NCI-H2171 treated with DMSO at 0.1 percent for 48 hours (cell line): ENCODE measurements at regions not wholly inside any gene's neighbourhood (a gene's known extent, or its start where the extent isn't known, plus 50 kb on each side); places are given as distances from the start of the nearest gene placed in this dataset.
"Not testable (repeated sequence)": the region's sequence is repeated elsewhere in the genome, so short reads cannot be mapped to it uniquely, and the experiment has no call there.

Experiments
- DNase-seq: peaks from one replicate; lab custom pipeline; 2025; lab: John Stamatoyannopoulos, UW

DNA sequence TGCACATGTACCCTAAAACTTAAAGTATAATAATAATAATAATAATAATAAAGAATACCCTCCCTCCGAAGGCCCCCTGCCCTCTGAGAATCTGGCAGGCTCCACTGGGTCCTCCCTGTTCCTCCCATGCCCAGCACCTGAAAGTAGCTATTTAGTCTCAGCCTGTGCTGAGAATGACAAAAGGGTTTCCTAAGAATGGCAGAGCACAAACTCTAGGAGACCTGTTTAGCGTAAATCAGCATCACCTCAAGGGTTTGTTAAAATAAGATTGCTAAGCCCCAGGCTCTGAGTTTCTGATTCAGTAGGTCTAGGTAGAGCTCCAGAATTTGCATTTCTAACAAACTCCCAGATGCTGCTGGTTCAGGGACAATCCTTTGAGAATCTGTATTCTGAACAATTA, 606.8 kb upstream of the CDH11 start:
- DNase-seq = no peak

DNA sequence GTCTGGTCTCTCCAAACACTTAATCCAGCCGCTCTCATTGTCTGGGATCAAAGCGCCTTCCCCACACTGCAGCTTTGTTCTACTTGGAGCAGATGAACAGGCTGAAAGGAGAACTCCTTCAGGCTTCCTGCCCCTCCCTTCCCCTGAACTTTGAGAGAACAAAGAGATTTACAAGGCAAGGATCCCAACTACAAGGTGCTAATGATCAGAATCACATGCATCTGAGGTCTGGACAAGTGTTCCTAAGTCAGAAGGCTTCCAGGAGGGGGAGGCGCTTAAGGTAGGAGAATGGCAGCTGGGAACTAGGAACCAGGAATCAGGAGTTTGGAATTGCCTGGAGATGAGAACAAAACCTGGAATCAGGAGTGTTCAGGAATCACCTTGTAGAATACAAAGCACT, 606.3 kb upstream of the CDH11 start:
- DNase-seq = no peak

DNA sequence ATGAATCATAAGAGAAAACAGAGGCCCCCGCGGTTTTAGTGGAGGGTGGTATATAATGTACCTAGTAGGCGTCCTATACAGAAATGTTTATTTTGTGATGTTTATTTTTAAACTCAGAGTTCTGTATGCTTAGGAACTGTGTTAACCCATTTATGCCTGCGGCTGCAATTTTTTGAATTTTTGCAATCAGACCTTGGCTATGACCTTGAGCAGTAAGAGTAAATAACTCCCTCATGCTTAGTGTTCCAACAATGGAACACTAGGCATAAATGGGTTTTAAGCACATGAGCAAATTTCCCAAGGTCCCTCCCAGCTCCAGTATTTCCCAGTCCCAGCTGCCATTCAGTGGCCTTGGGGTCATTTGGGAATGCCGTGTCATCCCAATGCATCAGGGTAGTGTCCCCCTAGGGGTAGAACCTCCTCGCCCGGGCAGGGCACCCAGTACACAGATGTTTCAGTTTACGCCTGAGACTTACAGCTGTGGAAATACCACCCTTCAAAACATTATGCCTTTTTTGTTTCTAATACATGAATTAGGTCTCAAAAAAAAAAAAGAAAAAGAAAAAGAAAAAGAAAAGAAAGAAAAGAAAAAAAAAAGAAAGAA, 605.8 kb upstream of the CDH11 start:
- DNase-seq = no peak

DNA sequence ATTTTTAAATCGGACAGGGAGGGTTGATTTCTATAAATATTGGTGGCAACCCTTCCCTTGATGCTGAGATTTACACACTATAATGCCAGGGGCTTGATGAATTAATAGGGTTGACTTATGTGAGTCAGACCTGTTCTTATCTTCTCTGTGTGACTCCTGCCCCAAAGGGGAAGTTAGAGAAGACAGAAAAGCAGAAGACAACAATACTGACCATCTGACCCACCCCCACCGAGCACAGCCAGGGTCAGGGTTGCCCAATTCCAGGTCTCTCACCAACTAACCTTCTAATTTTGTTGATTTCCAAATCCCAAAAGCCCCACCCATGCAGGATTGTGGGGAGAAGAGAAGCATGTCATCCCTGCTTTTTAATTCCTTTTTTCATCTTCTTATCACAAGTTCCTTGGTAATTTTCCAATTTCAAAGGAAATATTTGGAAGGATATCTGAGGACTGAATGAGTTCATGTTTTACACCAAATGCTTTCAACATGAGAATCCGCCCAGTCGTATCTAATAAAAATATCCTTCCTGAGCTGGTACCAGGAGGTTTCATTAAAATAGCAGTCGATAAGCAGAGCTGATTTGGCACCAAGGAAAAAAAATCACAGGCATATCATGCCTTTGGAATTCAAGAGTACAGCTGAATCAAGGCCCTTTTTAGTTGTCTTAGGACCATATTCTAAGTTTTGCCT, 603.4 kb upstream of the CDH11 start:
- DNase-seq = no peak

DNA sequence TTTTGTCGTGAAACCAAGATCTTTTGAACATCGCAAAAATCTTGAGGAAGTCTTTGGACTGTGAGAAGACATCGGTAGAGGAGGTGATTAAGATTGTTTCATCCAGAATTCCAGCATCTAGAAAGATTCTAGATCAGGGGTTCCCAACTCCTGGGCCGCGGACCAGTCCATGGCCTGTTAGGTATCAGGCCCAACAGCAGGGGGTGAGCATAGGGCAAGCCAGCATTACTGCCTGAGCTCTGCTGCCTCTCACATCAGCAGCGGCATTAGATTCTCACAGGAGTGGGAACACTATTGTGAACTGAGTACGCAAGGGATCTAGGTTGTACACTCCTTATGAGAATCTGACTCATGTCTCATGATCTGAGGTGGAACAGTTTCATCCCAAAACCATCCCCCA, 600.6 kb upstream of the CDH11 start:
- no peak for DNase-seq

DNA sequence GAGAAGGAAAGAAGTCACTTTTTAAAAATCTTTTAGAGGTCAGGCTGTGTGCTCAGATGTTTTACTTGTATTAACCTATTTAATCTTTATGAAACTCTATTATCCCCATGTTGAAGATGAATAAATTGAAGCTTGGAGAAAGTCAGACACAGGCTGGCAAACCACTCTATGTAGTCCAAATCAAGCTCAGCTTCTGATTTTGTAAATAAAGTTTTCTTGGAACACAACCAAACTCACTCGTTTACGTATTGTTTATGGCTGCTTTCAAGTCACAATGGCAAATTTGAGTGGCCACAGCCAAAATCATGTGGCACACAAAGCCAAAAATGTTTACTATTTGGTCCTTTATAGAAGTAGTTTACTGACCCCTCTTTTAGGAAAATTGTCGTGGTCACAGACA, 596.0 kb upstream of the CDH11 start:
- no peak for DNase-seq

DNA sequence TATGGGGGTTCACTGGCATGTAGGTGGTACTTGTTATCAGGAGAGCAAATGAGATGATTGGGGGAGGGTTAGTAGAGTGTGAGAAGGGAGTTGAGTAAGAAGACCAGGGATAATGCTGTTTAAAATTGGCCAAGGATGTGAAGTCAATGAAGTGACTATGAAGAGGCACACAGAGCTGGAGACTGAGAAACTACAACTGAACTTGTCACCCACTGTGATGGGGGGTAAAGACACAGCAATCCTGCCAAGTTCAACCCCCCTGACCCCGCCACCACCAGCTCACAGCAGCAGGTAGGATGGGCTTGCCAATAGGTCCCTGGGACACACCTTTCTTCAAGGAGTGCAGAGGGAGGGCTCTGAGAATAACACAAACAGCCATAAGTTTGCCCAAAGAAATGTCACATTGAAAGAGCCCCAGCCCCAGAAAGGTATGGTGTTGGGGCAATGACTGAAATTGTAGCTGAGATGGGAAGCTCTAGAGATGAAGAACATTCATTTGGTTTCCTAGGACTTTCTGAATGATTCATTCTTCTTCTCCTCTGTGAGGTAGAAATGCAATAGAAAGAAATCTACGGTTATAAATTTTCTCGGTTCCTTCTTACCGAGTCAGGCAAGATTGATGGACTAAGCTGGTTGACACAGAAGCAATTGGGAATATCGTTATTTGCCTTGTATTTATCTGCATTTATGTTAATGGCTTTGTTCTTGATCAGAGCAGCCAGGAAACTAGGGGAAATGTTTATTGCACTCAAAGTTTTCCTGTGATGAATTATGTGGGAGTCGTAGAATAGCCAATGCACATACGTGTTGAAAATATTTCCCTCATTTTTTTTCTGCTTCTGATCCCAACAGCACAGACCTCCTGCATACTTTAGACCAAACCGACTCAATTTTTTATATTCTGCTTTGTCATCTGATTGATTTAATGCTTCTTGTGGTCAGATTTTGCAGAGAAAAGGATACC, 595.2 kb upstream of the CDH11 start:
- no peak for DNase-seq

DNA sequence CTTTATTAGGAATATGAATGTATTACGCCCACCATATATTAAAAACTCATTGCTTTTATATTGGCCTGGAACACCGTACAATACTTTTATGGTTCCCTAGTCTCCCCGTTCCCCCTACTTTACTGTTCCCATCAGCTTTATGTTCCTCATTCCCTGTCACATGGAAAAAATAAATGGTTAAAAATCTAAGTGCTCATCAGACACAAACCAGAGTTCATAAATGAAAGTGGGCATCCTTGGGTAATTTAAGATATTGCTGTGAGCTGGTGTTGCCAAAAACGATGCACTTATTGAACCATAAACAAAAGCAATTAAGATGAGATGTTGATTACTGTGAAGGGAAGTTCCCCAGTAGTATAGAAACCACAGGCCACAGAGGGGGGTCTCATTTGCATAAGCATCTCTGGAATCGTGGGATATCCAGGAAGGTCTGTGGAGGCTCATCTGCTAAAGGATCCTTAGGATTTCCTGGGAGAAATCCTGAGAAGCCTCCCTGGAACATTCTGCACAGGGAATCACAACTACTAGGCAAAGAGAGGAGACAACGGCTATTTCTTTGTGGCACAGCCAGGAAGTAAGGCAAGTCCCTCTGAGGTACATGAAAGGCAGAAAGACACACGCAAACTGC, 591.4 kb upstream of the CDH11 start:
- DNase-seq = no peak

DNA sequence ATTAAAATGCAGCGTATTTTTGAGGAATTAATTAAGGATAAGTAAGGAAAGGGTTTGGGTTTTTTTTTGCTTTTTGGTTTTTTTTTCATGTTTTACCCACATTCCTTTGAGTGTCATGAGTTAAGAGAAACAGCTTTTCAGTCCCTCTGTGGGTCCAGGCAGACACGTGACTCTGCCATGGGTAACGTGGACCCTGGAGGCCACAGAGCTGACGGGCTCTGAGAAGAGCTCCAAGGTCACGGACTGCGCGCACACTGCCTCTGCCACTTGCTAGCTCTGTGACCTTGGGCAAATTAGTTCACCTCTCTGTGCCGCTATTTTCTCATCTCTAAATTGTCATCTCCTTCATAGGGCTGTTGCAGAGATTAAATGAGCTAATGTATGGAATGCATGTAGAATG, 588.2 kb upstream of the CDH11 start:
- no peak for DNase-seq

DNA sequence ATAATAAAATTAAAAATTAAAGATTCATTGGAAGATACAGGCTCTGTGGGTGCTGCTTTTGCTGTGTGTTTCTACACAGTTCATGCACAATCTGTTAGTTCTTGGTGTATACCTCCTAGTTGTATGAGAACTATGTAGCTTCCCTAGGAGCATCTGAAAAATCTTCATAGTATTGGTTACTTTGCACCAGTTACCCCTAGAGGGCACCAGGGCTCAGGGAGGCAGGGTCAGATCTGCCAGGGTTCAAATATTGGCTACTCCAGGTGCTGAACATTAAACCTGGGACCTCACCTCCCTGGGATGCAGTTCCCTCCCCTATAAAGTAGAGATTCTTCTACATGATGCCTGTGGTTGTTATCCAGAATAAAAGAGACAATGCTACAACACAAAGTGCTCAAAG, 583.0 kb upstream of the CDH11 start:
- DNase-seq = no peak

DNA sequence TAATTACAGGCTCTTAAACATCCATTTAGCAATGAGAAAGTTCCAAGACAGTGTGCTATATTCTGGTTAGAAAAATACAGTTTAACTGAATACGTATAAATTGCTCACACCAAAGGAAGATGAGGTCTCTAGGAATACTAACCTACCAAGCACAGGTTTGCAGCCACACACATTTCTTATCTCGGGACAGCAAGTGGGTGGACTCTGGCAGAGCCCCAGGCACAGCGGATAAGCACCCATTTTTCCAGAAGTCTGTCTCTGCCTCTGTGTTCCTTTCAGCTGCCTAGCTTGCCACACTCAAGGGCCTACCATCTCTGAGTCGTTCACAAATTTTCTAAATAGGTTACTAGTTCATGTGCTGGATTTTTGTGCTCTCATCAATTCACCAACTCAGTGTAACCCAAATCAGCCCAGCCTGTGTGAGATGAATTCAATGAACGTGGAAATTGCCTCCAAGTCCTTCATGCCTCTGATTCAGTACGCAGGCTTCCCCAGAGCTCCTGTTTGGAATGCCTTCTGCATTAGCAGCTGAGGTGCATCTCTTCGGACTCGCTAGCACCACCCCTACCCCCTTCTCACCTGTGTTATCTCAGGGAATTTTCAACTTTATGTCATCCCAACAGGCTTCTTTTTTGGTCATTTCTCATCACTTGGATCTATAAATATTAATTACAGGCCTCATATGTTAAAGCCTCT, 581.0 kb upstream of the CDH11 start:
- DNase-seq = no peak

DNA sequence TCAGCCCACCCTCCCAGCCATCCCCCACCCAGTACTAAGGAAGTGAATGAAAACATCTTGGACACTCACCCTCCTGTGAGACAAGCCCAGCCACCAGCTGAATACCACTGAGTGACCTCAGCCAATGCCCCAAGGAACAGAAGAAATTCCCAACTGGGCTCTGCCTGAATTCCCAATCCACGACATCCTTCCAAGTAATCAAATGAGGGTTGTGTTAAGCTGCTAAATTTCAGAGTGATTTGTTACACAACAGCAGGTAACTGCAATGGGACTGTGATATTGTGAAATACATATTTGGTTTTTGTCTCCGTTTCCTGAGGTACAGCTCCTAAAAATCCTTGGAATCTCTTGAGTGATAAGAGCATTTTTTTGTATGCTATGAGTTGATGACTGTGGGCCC, 578.7 kb upstream of the CDH11 start:
- no peak for DNase-seq

DNA sequence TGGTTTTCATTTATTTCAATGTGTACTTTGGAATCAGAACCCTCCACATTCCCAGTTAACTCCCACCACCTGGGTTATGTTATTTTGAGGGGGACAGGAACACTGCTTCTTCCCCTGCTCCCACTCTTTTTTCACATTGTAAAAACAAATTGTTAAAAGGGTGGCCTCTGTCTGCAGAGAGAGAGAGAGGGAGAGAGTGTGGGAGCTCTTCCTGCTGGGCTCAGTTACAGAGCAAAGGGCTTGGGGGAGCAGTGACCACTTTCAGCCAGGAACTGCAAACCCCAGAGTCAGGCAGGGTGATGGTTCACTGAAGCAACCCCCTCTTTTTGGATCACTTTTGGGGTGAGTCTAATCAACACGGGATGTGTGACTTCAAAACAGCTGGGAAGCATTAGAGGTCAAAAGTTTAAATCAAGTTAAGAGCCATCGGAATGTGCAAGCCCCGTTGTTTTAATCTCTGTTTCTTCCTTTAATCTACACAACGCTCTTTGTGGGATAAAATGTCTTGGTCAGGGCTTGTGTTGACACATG, 577.0 kb upstream of the CDH11 start:
- DNase-seq = no peak

DNA sequence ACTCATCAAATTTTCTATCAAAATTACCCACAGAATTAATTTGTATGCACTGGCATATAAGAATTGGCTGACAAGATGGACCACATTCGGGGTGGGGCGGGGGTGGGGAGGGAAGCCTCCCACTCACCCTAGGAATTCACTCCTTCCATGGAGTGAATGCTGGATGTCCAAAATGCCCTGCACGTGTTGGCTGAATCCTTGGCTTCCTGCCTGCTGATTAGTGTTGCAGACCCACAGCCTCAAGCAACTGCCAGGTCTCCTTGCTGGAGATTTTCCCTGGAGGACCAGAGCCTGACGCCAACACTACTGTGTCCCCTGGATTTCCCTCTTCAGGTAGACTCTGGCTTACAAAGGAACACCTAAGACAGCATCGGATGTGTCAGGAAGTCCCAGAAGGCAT, 575.7 kb upstream of the CDH11 start:
- no peak for DNase-seq

DNA sequence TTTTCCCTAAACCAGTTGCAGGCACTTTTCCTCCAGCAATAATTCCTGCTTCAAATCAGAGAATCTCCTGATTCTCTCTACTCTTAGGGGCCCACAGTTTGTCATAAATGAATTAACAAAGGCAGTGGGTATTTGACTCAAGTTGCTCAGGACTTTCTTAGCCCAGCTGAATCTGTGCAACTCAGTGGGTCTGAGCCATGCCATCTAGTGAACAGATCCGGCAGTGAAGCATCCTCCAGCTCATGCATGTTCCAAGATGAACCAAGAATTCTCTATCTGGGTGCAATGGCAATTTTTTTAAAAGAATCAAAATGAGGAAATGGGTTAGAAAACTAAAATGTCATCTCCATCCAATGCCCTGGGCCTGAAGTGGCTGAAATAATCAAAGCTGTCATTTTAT, 575.2 kb upstream of the CDH11 start:
- DNase-seq = no peak

DNA sequence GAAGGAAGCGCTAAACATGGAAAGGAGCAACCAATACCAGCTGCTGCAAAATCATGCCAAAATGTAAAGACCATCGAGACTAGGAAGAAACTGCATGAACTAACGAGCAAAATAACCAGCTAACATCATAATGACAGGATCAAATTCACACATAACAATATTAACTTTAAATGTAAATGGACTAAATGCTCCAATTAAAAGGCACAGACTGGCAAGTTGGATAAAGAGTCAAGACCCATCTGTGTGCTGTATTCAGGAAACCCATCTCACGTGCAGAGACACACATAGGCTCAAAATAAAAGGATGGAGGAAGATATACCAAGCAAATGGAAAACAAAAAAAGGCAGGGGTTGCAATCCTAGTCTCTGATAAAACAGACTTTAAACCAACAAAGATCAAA, 570.0 kb upstream of the CDH11 start:
- DNase-seq = not testable (repeated sequence)

DNA sequence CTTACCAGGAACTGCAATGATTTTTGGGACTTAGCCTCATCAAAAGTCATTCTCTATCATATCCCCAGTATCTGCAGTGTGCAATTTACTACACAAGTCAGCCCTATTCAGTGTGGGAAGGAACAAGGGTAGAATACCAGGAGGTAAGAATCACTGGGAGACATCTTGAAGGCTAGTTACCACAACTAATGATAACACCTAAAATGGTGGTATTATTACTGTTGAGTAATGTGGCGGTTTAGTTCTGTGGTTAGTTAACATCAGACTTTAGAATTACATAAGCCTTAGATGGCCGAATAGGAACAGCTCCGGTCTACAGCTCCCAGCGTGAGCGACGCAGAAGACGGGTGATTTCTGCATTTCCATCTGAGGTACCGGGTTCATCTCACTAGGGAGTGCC, 567.9 kb upstream of the CDH11 start:
- no peak for DNase-seq

DNA sequence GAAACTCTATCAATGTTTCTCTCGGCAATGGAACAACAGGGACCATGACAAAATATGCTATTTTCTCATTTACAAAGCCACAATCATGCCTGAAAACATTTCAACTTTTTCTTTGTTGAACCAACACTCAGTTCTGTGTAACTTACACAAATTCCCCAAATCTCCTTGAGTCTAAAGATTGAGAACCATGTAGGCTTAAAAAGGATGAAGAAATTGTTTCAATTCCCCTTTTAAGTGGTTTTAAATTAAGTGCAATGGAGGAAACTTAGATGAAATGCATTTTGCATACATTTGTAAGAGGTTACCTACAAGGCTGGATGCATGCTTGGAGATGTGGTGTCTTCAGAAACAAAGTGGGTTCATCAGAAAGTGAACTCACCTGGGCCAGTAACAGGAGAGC, 566.4 kb upstream of the CDH11 start:
- no peak for DNase-seq

DNA sequence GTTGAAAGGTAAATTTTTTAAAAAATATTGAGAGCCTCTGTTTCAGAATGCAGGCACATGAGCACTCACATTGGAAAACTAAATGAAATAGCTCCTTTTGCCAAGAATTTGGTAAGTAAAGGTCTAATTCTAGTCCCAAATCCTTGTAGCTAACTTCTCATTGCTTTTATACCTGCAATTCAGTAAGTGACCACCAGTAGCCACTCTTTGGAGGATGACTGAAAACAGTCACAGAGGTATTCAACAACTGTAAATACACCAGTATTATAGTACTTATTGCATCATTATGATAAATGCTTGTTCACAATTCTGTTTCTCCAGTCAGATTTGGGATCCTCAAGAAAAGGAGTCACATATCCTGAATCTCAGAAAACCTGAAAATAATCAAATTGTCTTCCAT, 562.4 kb upstream of the CDH11 start:
- no peak for DNase-seq

DNA sequence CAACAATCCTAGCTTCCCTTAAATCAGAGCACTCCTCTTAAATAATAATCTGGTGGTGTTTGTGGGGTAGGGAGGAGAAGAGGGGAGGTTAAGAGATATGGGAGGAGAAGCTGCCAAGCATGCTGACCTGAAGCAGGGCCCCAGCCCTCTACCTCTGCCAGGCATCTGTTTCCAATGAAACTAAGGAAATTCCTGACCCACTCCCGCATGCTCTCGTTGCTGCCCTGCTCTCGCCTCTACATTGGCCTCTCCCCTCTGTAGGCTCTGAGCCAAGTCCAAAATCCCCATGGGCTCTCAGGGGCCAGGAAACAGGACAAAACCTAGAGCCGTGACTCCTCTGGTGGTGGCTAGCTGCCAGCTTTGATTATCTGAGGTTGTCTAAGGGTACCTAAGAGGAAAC, 559.5 kb upstream of the CDH11 start:
- DNase-seq = no peak

DNA sequence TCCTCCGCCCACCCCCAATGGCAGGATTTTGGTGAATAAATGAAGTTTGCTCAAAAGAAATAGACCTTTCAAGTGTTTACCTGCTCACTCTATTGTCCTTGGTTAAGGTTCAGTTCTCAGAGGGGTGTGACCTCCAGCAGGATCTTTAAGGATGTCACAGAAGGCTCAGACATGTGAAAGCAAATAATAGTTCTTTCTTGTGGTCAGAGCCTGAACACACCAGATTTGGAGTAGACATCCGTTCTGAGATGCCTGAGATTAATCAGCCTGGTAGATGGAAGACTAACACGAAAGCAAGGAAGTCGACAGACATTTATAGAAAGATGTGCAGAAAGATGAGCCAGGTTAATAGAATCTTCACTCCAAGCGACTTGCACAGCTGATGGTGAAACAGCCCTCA, 557.9 kb upstream of the CDH11 start:
- no peak for DNase-seq

DNA sequence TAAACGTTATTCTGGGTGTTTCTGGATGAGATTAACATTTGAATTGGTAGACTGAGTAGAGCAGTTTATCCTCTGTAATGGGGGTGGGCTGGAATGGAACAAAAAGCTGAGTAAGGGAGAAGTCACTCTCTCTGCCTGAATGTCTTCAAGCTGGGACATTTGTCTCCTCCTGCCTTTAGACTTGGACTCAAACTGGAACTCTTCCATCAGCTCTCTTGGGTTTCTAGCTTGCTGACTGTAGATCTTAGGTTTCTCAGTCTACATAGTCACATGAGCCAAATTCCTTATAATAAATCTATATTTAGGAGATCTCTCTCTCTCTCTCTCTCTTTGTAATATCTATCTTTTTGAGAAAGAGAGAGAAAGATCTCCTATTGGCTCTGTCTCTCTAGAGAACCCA, 553.3 kb upstream of the CDH11 start:
- no peak for DNase-seq
